ENCODE measurements at regions not wholly inside any gene's neighbourhood (a gene's known extent, or its start where the extent isn't known, plus 50 kb on each side); places are given as distances from the start of the nearest gene placed in this dataset.

GRCh38 chr7:128188396-128189230 lies 52.5 kb upstream of the LEP start:
- peaks cover 4% of the 10 kb centered on the region for H3K9me3 Mint-ChIP-seq
- no peak for TF ChIP-seq CTCF (IDR thresholded peaks at IDR 0.05)
- H3K27me3 Mint-ChIP-seq (ENCODE audit: insufficient read depth), result peaks cover 57% of the 10 kb centered on the region
- H3K36me3 Mint-ChIP-seq (ENCODE audit: low read depth), result no peaks in the 10 kb centered on the region; the same call in 1 of the 2 replicates
- no peak overlapping the region for H3K4me3 Mint-ChIP-seq
- no peak overlapping the region; the same call in 1 of the 2 replicates for H3K27ac Mint-ChIP-seq
- no peak for DNase-seq
- H3K4me1 Mint-ChIP-seq (ENCODE audit: low read depth), result no peaks in the 10 kb centered on the region

GRCh38 chr7:128189231-128189930 lies 51.7 kb upstream of the LEP start:
- DNase-seq, result no peak
- TF ChIP-seq CTCF (IDR thresholded peaks at IDR 0.05), result no peak
- Mint-ChIP-seq H3K36me3 (ENCODE audit: low read depth) (peaks cover 5% of the 10 kb centered on the region), H3K4me3 (no peak overlapping the region), H3K27ac (no peak overlapping the region), H3K27me3 (ENCODE audit: insufficient read depth) (peaks cover 51% of the 10 kb centered on the region), H3K9me3 (peaks cover 12% of the 10 kb centered on the region), H3K4me1 (ENCODE audit: low read depth) (no peaks in the 10 kb centered on the region)

GRCh38 chr7:128190051-128190647 lies 50.9 kb upstream of the LEP start:
- Mint-ChIP-seq H3K9me3 (peaks cover 20% of the 10 kb centered on the region), H3K27me3 (ENCODE audit: insufficient read depth) (peaks cover 52% of the 10 kb centered on the region), H3K4me1 (ENCODE audit: low read depth) (no peaks in the 10 kb centered on the region), H3K27ac (no peak overlapping the region), H3K36me3 (ENCODE audit: low read depth) (peaks cover 13% of the 10 kb centered on the region), H3K4me3 (no peak overlapping the region)
- no peak for TF ChIP-seq CTCF (IDR thresholded peaks at IDR 0.05)
- DNase-seq, result no peak

GRCh38 chr7:128191136-128191844 lies 49.8 kb upstream of the LEP start:
- H3K27ac Mint-ChIP-seq, result no peak overlapping the region
- TF ChIP-seq CTCF (IDR thresholded peaks at IDR 0.05), result no peak
- peaks cover 31% of the 10 kb centered on the region for H3K9me3 Mint-ChIP-seq
- peaks cover 22% of the 10 kb centered on the region for H3K36me3 Mint-ChIP-seq (ENCODE audit: low read depth)
- H3K27me3 Mint-ChIP-seq (ENCODE audit: insufficient read depth), result peaks cover 48% of the 10 kb centered on the region
- no peak for DNase-seq
- no peak overlapping the region for H3K4me3 Mint-ChIP-seq
- H3K4me1 Mint-ChIP-seq (ENCODE audit: low read depth), result no peaks in the 10 kb centered on the region

All from HFFc6 (cell line).